HCT116 (cell line): ENCODE measurements at regions not wholly inside any gene's neighbourhood (a gene's known extent, or its start where the extent isn't known, plus 50 kb on each side); places are given as distances from the start of the nearest gene placed in this dataset.

Source experiments
- ATAC-seq: fragments of 200-7000 bp; cut with Tn5 transposase; 2 replicates; pipeline ENCODE4 v1.9.1; 2020; ENCODE audit warnings: mild to moderate bottlenecking, moderate library complexity
- BruUV-seq: library from RNA; stranded (reverse); fragments of 400-500 nt; replicated peaks from 2 replicates; lab custom pipeline; 2021; lab: Mats Ljungman, UMichigan
- CTCF ChIA-PET: fragments of 300-600 bp; sonication (Branson Sonifier 250); formaldehyde crosslinking; loops from one replicate; lab custom pipeline; 2021; ENCODE audit warnings: antibody characterized with exemption; lab: Charles Lee
- POLR2A ChIA-PET: fragments of 300-600, 350-600 bp; sonication (Branson Sonifier 250); formaldehyde crosslinking; loops from one replicate; lab custom pipeline; 2021; ENCODE audit warnings: antibody characterized with exemption; lab: Charles Lee
- RAD21 ChIA-PET, 2 experiments: fragments of 300-600 bp; sonication (Branson Sonifier 250); formaldehyde crosslinking; loops; one replicate each; lab custom pipeline; 2023; ENCODE audit warnings: low total read pairs in 2 of 2; ENCODE audit not compliant: uncharacterized antibody in 2 of 2, unreplicated experiment in 2 of 2, low non-redundant PET in 1 of 2; lab: Charles Lee
- DNase-seq: peaks from one replicate; pipeline ENCODE4 v3.0.0-alpha.2; 2010; ENCODE audit warnings: low read depth, low spot score
- H2AFZ ChIP-seq: fragments of 200-600 bp; shearing (Covaris generic), sonication (generic); 2 replicates; pipeline ENCODE4 v1.6.1; 2017; ENCODE audit warnings: low read depth, mixed run types, mixed read lengths, antibody characterized with exemption, low read length; ENCODE audit not compliant: poor library complexity, severe bottlenecking
- H3K27ac ChIP-seq: 2 replicates; pipeline ENCODE4 v1.5.1; 2012; ENCODE audit warnings: low read depth, low read length
- H3K27me3 ChIP-seq: fragments of 200-600 bp; sonication (generic); 2 replicates; pipeline ENCODE4 v1.6.1; 2016; ENCODE audit warnings: mixed run types, low read length, mixed read lengths; ENCODE audit not compliant: insufficient read depth
- H3K36me3 ChIP-seq, 2 experiments: fragments of 200-500 bp in 1 of 2; fragments of 200-600 bp in 1 of 2; sonication (Bioruptor generic) in 1 of 2; sonication (generic) in 1 of 2; 2 replicates each; pipeline versions ENCODE4 v1.5.1 to v1.6.1; 2014 to 2016; ENCODE audit warnings: low read length in 2 of 2, inconsistent platforms in 1 of 2, mixed read lengths in 1 of 2, mixed run types in 1 of 2; ENCODE audit not compliant: insufficient read depth in 2 of 2, control insufficient read depth in 1 of 2
- H3K4me1 ChIP-seq, 2 experiments: fragments of 200-600 bp in 1 of 2; sonication (generic) in 1 of 2; 2 replicates each; pipeline versions ENCODE4 v1.5.1 to v1.6.1; 2012 to 2017; ENCODE audit warnings: low read length in 2 of 2, inconsistent platforms in 1 of 2, mild to moderate bottlenecking in 1 of 2, mixed read lengths in 1 of 2, mixed run types in 1 of 2, moderate library complexity in 1 of 2; ENCODE audit not compliant: insufficient read depth in 2 of 2, control insufficient read depth in 1 of 2
- H3K4me2 ChIP-seq: fragments of 200-600 bp; sonication (generic); 2 replicates; pipeline ENCODE4 v1.6.1; 2017; ENCODE audit warnings: mixed run types, low read length, mixed read lengths
- H3K4me3 ChIP-seq, 2 experiments: fragments of 200-600 bp in 1 of 2; sonication (generic) in 1 of 2; replicated peaks in 1 of 2; 2 replicates each; pipeline ENCODE4 v1.5.1; 2011 to 2016; ENCODE audit warnings: low read length in 2 of 2, control low read depth in 1 of 2, low read depth in 1 of 2, mild to moderate bottlenecking in 1 of 2, mixed read lengths in 1 of 2, mixed run types in 1 of 2
- H3K79me2 ChIP-seq: fragments of 200-600 bp; sonication (generic); 2 replicates; pipeline ENCODE4 v1.6.1; 2017; ENCODE audit warnings: mild to moderate bottlenecking, mixed run types, low read length, moderate library complexity, mixed read lengths; ENCODE audit not compliant: insufficient read depth
- H3K9ac ChIP-seq: fragments of 200-600 bp; sonication (generic); 2 replicates; pipeline ENCODE4 v1.6.1; 2016; ENCODE audit warnings: low read length, mixed read lengths
- H3K9me2 ChIP-seq: fragments of 200-600 bp; sonication (generic), shearing (Covaris generic); 2 replicates; pipeline ENCODE4 v1.6.1; 2017; ENCODE audit warnings: mixed run types, mild to moderate bottlenecking, moderate library complexity; ENCODE audit not compliant: insufficient read depth
- H3K9me3 ChIP-seq, 2 experiments: fragments of 200-500 bp in 1 of 2; fragments of 200-600 bp in 1 of 2; sonication (Bioruptor generic) in 1 of 2; sonication (generic) in 1 of 2; 2 replicates each; pipeline ENCODE4 v1.6.1; 2014 to 2017; ENCODE audit warnings: low read length in 2 of 2, mixed read lengths in 2 of 2, inconsistent platforms in 1 of 2, low read depth in 1 of 2, mild to moderate bottlenecking in 1 of 2, mixed run types in 1 of 2, moderate library complexity in 1 of 2; ENCODE audit not compliant: control insufficient read depth in 1 of 2, insufficient read depth in 1 of 2
- H4K20me1 ChIP-seq: fragments of 200-600 bp; sonication (generic), shearing (Covaris generic); 2 replicates; pipeline ENCODE4 v1.6.1; 2017; ENCODE audit warnings: mixed run types, mild to moderate bottlenecking, moderate library complexity; ENCODE audit not compliant: insufficient read depth
- EZH2phosphoT487 ChIP-seq: fragments of 200-600 bp; IDR thresholded peaks from 2 replicates; pipeline ENCODE4 v1.6.1; 2018; ENCODE audit warnings: antibody characterized with exemption, borderline replicate concordance
- JUND ChIP-seq: IDR thresholded peaks from 2 replicates; pipeline ENCODE4 v1.6.1; 2012
- POLR2A ChIP-seq: IDR thresholded peaks from 2 replicates; pipeline ENCODE4 v1.7.0; 2011; ENCODE audit warnings: borderline replicate concordance; ENCODE audit not compliant: insufficient read depth, insufficient read length; ENCODE audit errors: extremely low read depth
- RAD21 ChIP-seq: IDR thresholded peaks from 2 replicates; pipeline ENCODE4 v1.6.1; 2012; ENCODE audit warnings: low read depth, mild to moderate bottlenecking
- SIN3A ChIP-seq: IDR thresholded peaks from 2 replicates; pipeline ENCODE4 v1.6.1; 2012; ENCODE audit warnings: low read depth
- SP1 ChIP-seq: IDR thresholded peaks from 2 replicates; pipeline ENCODE4 v1.6.1; 2012; ENCODE audit warnings: low read depth
- TCF7L2 ChIP-seq: IDR thresholded peaks from 2 replicates; pipeline ENCODE4 v1.7.0; 2011; ENCODE audit warnings: borderline replicate concordance, inconsistent platforms; ENCODE audit not compliant: insufficient read depth, insufficient read length; ENCODE audit errors: extremely low read depth
- ZNF274 ChIP-seq: fragments of 200-500 bp; sonication (Bioruptor generic); IDR thresholded peaks from 2 replicates; pipeline ENCODE4 v1.6.1; 2014; ENCODE audit warnings: mild to moderate bottlenecking, low read depth, low read length, inconsistent platforms
- intact Hi-C: fragments of 100-400 bp; cut with micrococcal nuclease; formaldehyde crosslinking; loops from 2 replicates; pipeline ENCODE4 v1.10.0; 2022
- TF ChIP-seq, protein P1 (sequence below): IDR thresholded peaks from 2 replicates; pipeline ENCODE4 v1.6.1; 2012; ENCODE audit warnings: low read depth
- TF ChIP-seq, protein P2 (sequence below): IDR thresholded peaks from 2 replicates; pipeline ENCODE4 v1.6.1; 2011; ENCODE audit warnings: mild to moderate bottlenecking, low read length, moderate library complexity; ENCODE audit not compliant: insufficient replicate concordance; ENCODE audit errors: extremely low read depth
- TF ChIP-seq, protein P3 (sequence below): IDR thresholded peaks from 2 replicates; pipeline ENCODE4 v1.6.1; 2012

DNA sequence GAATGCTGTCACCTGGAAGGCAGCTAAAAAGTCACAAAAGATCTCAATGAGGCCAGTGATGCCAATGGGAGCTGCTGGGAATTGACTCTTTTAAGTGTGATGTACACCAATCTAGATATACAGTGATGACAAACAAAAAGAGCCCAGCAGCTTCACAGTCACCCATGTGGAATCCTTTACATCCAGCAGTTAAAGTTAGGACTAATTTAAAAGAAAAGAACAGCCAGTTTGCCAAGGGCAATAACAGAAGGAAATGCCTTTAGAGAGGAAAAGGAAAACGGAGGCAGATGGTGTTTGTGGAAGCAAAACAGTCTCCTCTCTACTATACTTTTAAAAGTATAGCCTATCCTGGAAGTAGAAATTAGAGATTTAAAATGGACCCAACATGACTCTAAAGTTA lies 873.5 kb downstream of the EPHA7 start:
- DNase-seq: no peak
- Histone ChIP-seq H3K27me3 (no peaks in the 10 kb centered on the region), H3K9me3 (peaks cover 4% of the 10 kb centered on the region in 2 experiments; a peak in 2 of 4 replicates), H3K9me2 (no peaks in the 10 kb centered on the region), H3K79me2 (no peaks in the 10 kb centered on the region), H3K4me3 (no peak overlapping the region), H3K4me2 (no peak overlapping the region), H3K36me3 (no peaks in the 10 kb centered on the region), H3K27ac (no peak overlapping the region), H2AFZ (no peak overlapping the region), H4K20me1 (no peaks in the 10 kb centered on the region), H3K9ac (no peak overlapping the region), H3K4me1 (no peaks in the 10 kb centered on the region)
- BruUV-seq: no TSS peak
- POLR2A ChIA-PET: no interaction called here
- CTCF ChIA-PET: no interaction called here
- intact Hi-C loops: no loop called here
- ATAC-seq: no peak
- TF ChIP-seq JUND (no peak), SIN3A (no peak), SP1 (no peak), TCF7L2 (no peak), EZH2phosphoT487 (no peak), RAD21 (no peak), POLR2A (no peak), ZNF274 (no peak)
- TF ChIP-seq, protein P1, sequence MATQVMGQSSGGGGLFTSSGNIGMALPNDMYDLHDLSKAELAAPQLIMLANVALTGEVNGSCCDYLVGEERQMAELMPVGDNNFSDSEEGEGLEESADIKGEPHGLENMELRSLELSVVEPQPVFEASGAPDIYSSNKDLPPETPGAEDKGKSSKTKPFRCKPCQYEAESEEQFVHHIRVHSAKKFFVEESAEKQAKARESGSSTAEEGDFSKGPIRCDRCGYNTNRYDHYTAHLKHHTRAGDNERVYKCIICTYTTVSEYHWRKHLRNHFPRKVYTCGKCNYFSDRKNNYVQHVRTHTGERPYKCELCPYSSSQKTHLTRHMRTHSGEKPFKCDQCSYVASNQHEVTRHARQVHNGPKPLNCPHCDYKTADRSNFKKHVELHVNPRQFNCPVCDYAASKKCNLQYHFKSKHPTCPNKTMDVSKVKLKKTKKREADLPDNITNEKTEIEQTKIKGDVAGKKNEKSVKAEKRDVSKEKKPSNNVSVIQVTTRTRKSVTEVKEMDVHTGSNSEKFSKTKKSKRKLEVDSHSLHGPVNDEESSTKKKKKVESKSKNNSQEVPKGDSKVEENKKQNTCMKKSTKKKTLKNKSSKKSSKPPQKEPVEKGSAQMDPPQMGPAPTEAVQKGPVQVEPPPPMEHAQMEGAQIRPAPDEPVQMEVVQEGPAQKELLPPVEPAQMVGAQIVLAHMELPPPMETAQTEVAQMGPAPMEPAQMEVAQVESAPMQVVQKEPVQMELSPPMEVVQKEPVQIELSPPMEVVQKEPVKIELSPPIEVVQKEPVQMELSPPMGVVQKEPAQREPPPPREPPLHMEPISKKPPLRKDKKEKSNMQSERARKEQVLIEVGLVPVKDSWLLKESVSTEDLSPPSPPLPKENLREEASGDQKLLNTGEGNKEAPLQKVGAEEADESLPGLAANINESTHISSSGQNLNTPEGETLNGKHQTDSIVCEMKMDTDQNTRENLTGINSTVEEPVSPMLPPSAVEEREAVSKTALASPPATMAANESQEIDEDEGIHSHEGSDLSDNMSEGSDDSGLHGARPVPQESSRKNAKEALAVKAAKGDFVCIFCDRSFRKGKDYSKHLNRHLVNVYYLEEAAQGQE: no peak
- TF ChIP-seq, protein P2, sequence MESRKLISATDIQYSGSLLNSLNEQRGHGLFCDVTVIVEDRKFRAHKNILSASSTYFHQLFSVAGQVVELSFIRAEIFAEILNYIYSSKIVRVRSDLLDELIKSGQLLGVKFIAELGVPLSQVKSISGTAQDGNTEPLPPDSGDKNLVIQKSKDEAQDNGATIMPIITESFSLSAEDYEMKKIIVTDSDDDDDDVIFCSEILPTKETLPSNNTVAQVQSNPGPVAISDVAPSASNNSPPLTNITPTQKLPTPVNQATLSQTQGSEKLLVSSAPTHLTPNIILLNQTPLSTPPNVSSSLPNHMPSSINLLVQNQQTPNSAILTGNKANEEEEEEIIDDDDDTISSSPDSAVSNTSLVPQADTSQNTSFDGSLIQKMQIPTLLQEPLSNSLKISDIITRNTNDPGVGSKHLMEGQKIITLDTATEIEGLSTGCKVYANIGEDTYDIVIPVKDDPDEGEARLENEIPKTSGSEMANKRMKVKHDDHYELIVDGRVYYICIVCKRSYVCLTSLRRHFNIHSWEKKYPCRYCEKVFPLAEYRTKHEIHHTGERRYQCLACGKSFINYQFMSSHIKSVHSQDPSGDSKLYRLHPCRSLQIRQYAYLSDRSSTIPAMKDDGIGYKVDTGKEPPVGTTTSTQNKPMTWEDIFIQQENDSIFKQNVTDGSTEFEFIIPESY: no peak
- TF ChIP-seq, protein P3, sequence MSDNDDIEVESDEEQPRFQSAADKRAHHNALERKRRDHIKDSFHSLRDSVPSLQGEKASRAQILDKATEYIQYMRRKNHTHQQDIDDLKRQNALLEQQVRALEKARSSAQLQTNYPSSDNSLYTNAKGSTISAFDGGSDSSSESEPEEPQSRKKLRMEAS: no peak
- RAD21 ChIA-PET: no interaction called here
